A673 (cell line): ENCODE measurements at regions not wholly inside any gene's neighbourhood (a gene's known extent, or its start where the extent isn't known, plus 50 kb on each side); places are given as distances from the start of the nearest gene placed in this dataset.

Experiments
- EZH2 ChIP-seq: fragments of 200-600 bp; sonication (generic); IDR thresholded peaks from 2 replicates; pipeline ENCODE4 v1.6.1; 2017; ENCODE audit warnings: borderline replicate concordance, low read depth, mild to moderate bottlenecking, mixed read lengths, antibody characterized with exemption, low read length; ENCODE audit not compliant: poor library complexity, severe bottlenecking
- TF ChIP-seq, protein P1 (sequence below): fragments of 300-800, 200-600 bp; sonication (generic); conservative IDR thresholded peaks from 2 replicates; pipeline ENCODE4 v1.5.1; 2017; ENCODE audit warnings: low read depth, mild to moderate bottlenecking, antibody characterized with exemption, low read length, moderate library complexity, mixed read lengths

DNA sequence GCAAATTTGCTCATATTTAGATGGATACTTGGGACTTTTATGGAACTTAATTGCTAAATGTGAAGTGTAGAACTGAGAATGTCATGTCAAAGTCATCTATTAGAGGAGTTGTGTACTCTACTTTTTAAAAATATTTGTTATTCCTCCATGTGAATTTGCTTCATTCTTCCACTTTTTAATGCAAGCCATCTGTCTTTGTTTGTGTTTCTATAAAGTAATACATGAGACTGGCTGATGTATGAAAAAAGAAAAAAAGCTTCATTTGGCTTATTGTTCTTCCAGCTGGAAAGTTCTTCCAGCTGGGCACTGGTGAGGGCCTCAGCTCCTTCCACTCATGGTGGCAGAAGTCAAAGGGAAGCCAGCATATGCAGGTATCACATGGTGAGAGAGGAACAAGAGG, 114.6 kb upstream of the GRID2 start:
- TF ChIP-seq, protein P1, sequence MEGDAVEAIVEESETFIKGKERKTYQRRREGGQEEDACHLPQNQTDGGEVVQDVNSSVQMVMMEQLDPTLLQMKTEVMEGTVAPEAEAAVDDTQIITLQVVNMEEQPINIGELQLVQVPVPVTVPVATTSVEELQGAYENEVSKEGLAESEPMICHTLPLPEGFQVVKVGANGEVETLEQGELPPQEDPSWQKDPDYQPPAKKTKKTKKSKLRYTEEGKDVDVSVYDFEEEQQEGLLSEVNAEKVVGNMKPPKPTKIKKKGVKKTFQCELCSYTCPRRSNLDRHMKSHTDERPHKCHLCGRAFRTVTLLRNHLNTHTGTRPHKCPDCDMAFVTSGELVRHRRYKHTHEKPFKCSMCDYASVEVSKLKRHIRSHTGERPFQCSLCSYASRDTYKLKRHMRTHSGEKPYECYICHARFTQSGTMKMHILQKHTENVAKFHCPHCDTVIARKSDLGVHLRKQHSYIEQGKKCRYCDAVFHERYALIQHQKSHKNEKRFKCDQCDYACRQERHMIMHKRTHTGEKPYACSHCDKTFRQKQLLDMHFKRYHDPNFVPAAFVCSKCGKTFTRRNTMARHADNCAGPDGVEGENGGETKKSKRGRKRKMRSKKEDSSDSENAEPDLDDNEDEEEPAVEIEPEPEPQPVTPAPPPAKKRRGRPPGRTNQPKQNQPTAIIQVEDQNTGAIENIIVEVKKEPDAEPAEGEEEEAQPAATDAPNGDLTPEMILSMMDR: no peak
- TF ChIP-seq EZH2: no peak
